ENCODE measurements at regions not wholly inside any gene's neighbourhood (a gene's known extent, or its start where the extent isn't known, plus 50 kb on each side); places are given as distances from the start of the nearest gene placed in this dataset.

- TF ChIP-seq CTCF (IDR thresholded peaks at IDR 0.05 in 2 of 3, conservative IDR thresholded peaks at IDR 0.05 in 1 of 3; ENCODE audit: control insufficient read depth in 2 of 3, extremely low read depth in 1 of 3, insufficient read depth in 1 of 3, low read depth in 3 of 3, low read length in 3 of 3) (no peak), NFIC (IDR thresholded peaks at IDR 0.05; ENCODE audit: low read depth, low read length) (no peak), ETV6 (conservative IDR thresholded peaks at IDR 0.05 in 1 of 2, IDR thresholded peaks at IDR 0.05 in 1 of 2; ENCODE audit: borderline replicate concordance in 1 of 2, low read depth in 1 of 2) (no peak)
Measured at GRCh38 chr16:59909262-59909661, 1175.1 kb upstream of the GOT2 start.
